ES-I3 (cell line): ENCODE measurements at regions not wholly inside any gene's neighbourhood (a gene's known extent, or its start where the extent isn't known, plus 50 kb on each side); places are given as distances from the start of the nearest gene placed in this dataset.

Experiments used
- H3K36me3 ChIP-seq: 2 replicates; pipeline ENCODE4 v1.6.1; 2013; ENCODE audit warnings: mild to moderate bottlenecking, low read length, control low read depth, moderate library complexity; ENCODE audit not compliant: insufficient read depth
- H3K4me1 ChIP-seq: 2 replicates; pipeline ENCODE4 v1.6.1; 2013; ENCODE audit warnings: mild to moderate bottlenecking, control low read depth, low read length; ENCODE audit not compliant: insufficient read depth
- H3K9ac ChIP-seq: 2 replicates; pipeline ENCODE4 v1.6.1; 2013; ENCODE audit warnings: low read depth, mild to moderate bottlenecking, low read length, moderate library complexity
- H3K9me3 ChIP-seq: 2 replicates; pipeline ENCODE4 v1.6.1; 2013; ENCODE audit warnings: mild to moderate bottlenecking, low read length, moderate library complexity; ENCODE audit not compliant: control insufficient read depth, insufficient read depth

DNA sequence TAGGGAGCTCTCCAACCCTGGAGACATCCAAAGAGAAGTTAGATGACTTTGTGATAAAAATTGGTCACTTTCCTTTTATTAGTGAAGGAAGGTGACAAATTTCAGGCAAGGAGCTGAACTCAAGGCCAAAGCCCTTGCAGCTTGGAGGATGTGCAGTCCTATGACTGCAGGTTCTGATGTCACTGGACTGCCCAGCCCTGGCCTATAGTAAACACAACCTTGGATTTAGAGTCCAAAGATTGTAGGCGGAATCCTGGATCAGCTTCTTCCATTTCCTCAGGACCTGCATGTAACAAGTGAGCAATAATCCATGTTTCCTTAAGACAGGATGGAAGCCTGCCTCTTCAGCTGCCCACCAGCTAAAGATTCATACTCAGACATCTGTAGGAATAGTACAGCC, 169.3 kb upstream of the ZC3H12A start:
- H3K9ac ChIP-seq, result no peak overlapping the region
- H3K9me3 ChIP-seq, result no peaks in the 10 kb centered on the region
- no peaks in the 10 kb centered on the region for H3K36me3 ChIP-seq
- no peaks in the 10 kb centered on the region for H3K4me1 ChIP-seq

DNA sequence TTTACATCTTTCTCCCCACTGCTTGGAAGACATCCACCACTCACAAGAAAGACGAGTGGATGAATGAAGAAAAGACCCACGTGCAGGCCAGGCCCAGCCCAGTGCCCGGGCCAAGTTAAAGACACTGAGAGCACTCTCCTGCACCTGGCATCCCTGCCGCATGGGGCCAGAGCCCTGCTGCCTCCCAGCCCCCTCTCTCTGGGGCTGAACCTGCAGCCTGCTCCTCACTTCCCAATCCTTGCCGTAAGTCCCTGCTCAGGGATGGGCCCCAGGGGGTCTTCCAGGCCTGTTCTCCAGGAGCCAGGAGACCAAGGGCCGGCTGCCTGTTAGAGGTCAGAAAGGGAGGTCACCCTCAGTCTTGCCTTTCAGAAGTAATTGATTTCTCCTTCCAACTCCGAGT, 168.5 kb upstream of the ZC3H12A start:
- H3K36me3 ChIP-seq, result no peaks in the 10 kb centered on the region
- no peaks in the 10 kb centered on the region for H3K4me1 ChIP-seq
- H3K9me3 ChIP-seq, result no peaks in the 10 kb centered on the region
- H3K9ac ChIP-seq, result no peak overlapping the region

DNA sequence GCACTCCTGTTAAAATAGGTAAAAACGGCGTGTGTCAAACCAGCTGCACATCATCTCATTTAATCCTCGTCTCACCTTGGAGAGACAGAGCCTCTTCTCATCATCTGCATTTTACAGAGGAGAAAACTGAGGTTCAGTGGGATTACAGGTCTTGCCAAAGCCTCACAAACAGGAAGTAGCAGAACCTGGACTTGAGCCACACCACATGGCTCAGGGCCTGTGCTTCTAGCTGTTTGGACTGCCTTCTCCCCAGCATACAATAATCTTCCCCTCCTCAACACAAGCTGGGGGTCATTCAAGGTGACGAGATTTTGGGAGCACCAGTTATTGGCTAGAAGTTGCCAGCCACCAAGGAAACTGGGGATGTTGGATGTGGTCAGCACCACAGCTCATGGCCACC, 167.9 kb upstream of the ZC3H12A start:
- no peaks in the 10 kb centered on the region for H3K4me1 ChIP-seq
- no peaks in the 10 kb centered on the region for H3K36me3 ChIP-seq
- H3K9me3 ChIP-seq, result no peaks in the 10 kb centered on the region
- no peak overlapping the region for H3K9ac ChIP-seq

DNA sequence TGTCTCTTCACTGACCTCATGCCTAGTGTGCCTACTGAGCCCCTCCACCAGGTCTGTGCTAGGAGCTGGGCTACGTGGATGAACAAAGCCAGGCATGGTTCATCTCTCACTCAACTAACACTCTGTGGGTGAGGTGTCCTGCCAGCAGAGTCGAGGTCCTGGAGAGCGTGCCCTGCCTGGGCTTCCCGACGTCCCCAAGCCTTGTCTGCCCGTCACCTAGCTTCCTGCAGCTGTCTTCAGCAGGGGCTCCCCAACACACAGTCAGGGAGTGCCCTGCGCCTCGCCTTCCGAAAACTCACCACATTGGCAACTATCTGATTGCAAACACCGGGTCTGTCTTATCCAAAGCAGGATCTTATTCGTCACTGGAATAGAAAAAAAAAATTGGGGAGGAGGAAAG, 167.5 kb upstream of the ZC3H12A start:
- no peaks in the 10 kb centered on the region for H3K9me3 ChIP-seq
- no peaks in the 10 kb centered on the region for H3K36me3 ChIP-seq
- H3K4me1 ChIP-seq, result no peaks in the 10 kb centered on the region
- no peak overlapping the region for H3K9ac ChIP-seq

DNA sequence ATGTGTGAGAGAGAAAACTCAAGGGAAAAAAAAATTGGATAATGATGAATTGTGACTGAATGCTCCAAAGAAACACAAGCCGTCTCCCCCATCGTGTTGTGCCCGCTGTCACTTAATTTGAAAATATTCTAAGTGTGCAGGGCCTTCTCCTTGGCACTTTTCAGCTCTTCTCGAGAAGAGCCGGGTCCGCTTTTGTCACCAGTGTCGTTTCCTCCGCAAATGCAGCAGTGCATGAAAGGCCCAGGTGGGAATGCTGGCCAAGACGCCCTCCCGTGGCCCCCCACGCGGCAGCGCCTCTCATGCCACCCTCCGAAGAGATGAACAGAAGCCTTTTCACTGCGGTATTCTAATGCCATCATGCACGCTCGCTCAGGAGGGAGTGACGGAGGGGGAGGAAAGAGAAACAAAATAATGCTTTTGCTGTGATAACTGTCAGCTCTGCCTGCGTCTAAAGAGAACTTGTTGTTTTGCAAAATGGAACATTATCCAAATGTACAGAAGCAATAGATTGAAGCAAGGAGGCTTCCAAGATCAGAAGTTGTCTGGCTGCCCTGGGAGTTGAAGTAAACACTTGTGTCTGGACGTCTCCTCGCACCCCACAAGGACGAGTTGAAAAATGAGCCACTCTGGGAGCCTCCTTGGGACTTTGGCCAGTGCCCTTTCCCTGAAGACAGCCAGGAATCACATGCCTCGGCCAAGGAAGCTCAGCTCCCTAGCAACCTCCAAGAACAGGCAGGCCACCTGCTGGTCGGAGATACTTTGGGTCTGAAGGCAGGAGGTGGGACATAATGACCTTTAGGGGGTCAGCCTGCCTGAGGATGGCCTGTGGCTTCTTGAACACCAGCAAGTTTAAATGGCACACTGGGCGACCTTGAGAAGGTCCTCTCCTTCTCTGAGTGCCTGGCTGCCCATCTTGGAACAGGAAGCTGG, 166.1 kb upstream of the ZC3H12A start:
- Histone ChIP-seq H3K36me3 (no peaks in the 10 kb centered on the region), H3K9me3 (no peaks in the 10 kb centered on the region), H3K9ac (no peak overlapping the region), H3K4me1 (no peaks in the 10 kb centered on the region)

DNA sequence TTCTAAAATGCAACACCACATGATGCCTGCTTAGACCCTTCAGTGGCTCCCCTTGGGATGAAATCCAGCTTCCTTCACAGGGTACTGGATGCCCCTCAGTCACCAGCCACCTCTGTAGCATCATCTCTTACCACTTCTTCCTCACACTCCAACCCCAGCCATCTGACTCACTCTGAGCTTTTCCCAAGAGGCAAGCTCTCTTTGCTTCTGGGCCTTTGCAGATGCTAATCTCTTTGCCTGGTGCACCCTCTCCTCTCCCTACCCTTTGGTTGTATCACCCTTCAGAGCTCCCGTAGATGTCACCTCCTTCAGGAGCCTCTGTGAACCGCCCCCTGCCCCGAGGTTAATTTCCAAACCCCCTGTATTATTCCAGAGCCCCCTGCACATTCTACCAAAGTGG, 164.8 kb upstream of the ZC3H12A start:
- no peaks in the 10 kb centered on the region for H3K36me3 ChIP-seq
- H3K4me1 ChIP-seq, result peaks cover 8% of the 10 kb centered on the region; the same call in 1 of the 2 replicates
- H3K9ac ChIP-seq, result no peak overlapping the region
- H3K9me3 ChIP-seq, result no peaks in the 10 kb centered on the region

DNA sequence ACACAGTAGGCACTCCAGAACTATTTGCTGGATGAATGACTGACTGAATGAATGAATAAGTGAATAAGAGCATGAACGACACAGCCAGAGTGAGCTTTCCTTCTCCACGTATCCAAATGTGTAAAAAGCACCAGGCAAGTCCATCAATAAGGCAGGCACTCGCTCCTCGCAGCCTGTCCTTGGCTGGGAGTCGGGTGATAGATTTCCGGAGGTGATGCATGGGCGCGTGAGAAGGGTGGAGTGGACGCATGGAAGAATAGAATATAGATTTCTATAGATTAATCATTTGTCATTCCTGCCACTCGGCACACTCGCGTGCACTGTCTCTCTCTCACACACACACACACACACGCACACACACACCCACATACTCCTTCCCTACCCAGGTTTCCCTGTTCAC, 164.3 kb upstream of the ZC3H12A start:
- H3K36me3 ChIP-seq, result no peaks in the 10 kb centered on the region
- H3K4me1 ChIP-seq, result peaks cover 11% of the 10 kb centered on the region; the same call in 1 of the 2 replicates
- H3K9ac ChIP-seq, result no peak overlapping the region

DNA sequence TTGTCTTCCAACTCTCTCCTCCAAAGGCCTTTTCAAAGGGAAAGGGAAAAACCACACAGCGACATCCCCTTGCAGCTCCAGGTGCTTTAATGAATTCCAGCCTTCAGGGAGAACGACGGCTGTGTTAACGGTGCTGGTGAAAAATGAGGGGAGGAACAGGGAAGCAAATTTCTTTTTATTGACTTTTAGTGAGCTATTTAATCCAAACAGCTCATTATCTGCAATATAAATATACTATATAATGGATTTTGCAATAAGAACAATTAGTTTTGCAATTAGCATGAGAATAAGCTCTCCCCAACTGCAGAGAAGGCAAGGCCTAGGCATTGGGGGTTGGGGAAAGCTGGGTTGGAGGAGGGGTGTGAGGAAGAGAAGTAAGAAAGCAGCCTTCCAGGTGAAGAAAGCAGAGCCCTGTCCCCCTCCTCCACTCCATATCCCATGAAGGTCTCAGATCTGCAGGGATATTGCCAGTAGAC, 159.0 kb upstream of the ZC3H12A start:
- no peaks in the 10 kb centered on the region for H3K36me3 ChIP-seq
- H3K9me3 ChIP-seq, result no peaks in the 10 kb centered on the region
- no peak overlapping the region for H3K9ac ChIP-seq
- peaks cover 33% of the 10 kb centered on the region for H3K4me1 ChIP-seq

More for the DNA sequence above, 164.3 kb upstream of the ZC3H12A start:
- H3K9me3 ChIP-seq, result no peaks in the 10 kb centered on the region

DNA sequence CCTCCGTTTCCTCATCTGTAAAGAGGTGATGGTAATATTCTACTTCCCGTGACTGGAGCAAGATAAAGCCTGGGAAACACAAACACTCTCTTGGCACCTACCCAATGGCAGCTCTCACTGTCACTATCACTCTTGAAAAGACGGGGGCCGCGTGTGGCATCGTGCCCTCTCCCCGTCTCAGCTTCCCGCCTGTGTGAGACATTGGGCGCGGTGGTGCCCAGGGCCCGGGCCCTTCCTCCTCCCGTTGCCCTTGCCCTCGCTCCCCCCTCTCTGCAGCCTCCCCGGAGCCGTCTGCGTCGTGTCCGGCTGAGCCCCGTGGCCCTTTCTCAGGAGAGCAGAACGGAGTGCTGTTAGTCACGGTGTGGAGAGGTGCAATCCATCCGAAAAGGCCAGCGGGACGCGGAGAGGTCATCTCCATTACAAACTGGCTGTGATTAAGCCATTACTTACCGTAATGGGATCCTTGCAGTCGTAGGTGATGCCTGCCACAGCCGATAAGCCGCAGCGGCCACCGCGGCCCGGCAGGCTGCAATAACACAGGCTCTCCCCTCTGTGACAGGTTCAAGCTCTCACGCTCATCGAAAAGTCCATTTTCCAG, 156.4 kb upstream of the ZC3H12A start:
- H3K4me1 ChIP-seq, result peaks cover 33% of the 10 kb centered on the region
- H3K9ac ChIP-seq, result no peak overlapping the region
- no peaks in the 10 kb centered on the region for H3K9me3 ChIP-seq
- H3K36me3 ChIP-seq, result no peaks in the 10 kb centered on the region

DNA sequence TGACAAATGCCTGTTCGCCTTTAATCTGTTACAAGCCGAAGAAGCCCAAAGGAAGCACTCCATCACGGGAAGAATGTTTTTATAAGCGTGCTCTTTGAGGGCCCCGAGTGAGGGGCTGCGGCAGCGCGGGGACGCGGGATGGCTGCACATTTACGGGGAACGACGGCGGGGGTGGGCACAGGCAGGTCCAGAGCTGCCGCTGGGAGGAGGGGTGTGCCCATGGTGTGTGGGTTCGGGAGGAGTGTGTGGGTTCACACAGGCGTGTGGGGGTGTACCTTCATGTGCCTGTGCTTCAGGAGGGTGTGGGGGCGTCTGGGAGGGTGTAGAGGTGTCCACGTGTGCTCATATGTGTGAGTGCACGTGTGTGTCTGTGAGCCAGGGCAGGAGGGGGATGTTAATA, 155.9 kb upstream of the ZC3H12A start:
- H3K36me3 ChIP-seq, result no peaks in the 10 kb centered on the region
- H3K9ac ChIP-seq, result no peak overlapping the region
- H3K9me3 ChIP-seq, result no peaks in the 10 kb centered on the region
- peaks cover 33% of the 10 kb centered on the region for H3K4me1 ChIP-seq

DNA sequence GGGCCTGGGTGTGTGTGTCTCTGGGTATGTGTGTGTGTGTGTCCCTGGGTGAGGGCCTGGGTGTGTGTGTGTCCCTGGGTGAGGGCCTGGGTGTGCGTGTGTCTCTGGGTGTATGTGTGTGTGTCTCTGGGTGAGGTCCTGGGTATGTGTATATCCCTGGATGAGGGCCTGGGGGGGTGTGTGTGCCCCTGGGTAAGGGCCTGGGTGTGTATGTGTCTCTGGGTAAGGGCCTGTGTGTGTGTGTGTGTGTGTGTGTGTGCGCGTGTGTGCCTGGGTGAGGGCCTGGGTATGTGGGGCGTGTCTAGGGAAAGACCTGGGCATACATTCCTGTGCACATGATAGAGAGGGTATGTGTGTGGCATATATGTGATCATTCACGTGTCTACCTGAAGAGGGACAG, 155.1 kb upstream of the ZC3H12A start:
- Histone ChIP-seq H3K36me3 (no peaks in the 10 kb centered on the region), H3K4me1 (peaks cover 28% of the 10 kb centered on the region), H3K9ac (no peak overlapping the region), H3K9me3 (no peaks in the 10 kb centered on the region)

DNA sequence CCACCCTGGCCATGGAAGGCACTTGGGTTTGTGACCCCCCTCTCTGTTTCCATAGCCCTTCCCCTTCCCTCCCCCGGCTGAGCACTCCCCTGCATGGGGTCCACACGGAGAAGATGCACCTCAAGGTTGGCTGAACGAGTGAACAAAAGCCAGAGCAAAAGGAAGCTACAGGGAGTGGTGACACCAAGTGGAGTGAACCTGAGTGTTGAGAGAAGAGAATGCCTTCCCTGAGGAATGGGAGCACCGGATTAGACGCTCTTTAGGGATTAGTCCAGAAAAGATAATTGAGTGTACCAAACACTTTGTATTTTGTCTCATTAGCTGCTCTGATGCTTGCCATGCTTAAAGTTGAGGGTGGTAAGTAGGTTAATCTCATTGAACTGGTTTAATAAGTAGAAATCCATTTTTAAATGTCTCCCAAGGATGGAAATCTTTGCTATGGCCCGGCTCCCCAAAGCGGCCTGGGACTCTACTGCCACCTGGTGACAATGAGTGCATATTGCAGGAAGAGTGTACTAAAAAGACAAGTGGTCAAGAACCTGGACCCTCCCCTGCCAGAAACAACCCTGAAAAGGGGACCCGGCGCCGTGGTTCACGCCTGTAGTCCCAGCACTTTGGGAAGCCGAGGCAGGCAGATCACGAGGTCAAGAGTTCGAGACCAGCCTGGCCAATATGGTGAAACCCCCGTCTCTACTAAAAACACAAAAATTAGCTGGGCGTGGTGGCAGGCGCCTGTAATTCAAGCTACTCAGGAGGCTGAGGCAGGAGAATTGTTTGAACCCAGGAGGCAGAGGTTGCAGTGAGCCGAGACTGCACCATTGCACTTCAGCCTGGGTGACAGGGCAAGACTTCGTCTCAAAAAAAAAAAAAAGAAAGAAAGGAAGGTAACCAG, 150.6 kb upstream of the ZC3H12A start:
- Histone ChIP-seq H3K4me1 (no peaks in the 10 kb centered on the region), H3K36me3 (no peaks in the 10 kb centered on the region), H3K9me3 (no peaks in the 10 kb centered on the region), H3K9ac (no peak overlapping the region)

DNA sequence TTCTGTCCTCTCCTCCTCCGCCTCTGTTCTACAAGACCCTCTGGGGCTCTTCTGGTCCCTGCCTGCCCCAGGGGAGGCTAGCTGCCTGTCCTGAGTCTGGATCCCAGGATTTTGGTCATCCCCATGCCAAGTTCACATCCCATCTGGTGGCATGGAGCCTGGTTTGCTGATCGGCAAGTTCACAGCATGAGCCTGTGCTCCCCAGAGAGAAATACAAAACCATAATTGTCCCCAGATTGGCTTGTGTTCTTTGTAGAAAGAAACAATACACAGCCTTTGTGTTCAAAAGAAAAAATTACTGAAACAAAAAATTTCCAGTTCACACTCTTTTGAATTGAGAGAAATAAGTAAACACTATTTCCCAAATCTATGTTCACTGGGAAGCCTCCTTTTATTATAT, 149.4 kb upstream of the ZC3H12A start:
- no peaks in the 10 kb centered on the region for H3K4me1 ChIP-seq
- H3K36me3 ChIP-seq, result no peaks in the 10 kb centered on the region
- no peak overlapping the region for H3K9ac ChIP-seq
- H3K9me3 ChIP-seq, result no peaks in the 10 kb centered on the region
